ENCODE measurements at regions not wholly inside any gene's neighbourhood (a gene's known extent, or its start where the extent isn't known, plus 50 kb on each side); places are given as distances from the start of the nearest gene placed in this dataset.

GRCh38 chr2:12348216-12348615 lies 368.5 kb upstream of the TRIB2 start:
- no peak for DNase-seq
- Histone ChIP-seq H3K9me3 (no peaks in the 10 kb centered on the region), H3K4me1 (peaks cover 0 to 10% (median 6%) of the 10 kb centered on the region in 4 donors), H3K27ac (no peak overlapping the region), H3K36me3 (no peaks in the 10 kb centered on the region), H3K27me3 (no peaks in the 10 kb centered on the region), H3K4me3 (no peak overlapping the region)
- 86 to 88% methylated on average over 3 of the region's 3 CpGs for WGBS, 2 donors
- TF ChIP-seq CTCF (IDR thresholded peaks at IDR 0.05) (no peak), EP300 (IDR thresholded peaks at IDR 0.05) (no peak), POLR2A (IDR thresholded peaks at IDR 0.05) (no peak), POLR2AphosphoS5 (IDR thresholded peaks at IDR 0.05) (no peak)
- intact Hi-C loops (cut with DNase I): no loop called here

- WGBS, 2 donors: 92 to 97% methylated on average over 4 of the region's 4 CpGs
- no peak overlapping the region for H3K4me3 ChIP-seq
These were observed 365.9 kb upstream of the TRIB2 start for GRCh38 chr2:12350821-12351220.

GRCh38 chr2:12352889-12353288 lies 363.8 kb upstream of the TRIB2 start:
- no peak for TF ChIP-seq POLR2A (IDR thresholded peaks at IDR 0.05)
- TF ChIP-seq POLR2AphosphoS5 (IDR thresholded peaks at IDR 0.05): peak in 1 of 4 donors; percentile 11
- H3K4me1 ChIP-seq: peaks cover 0 to 11% (median 6%) of the 10 kb centered on the region in 4 donors

More at GRCh38 chr2:12350821-12351220, 365.9 kb upstream of the TRIB2 start:
- TF ChIP-seq CTCF (IDR thresholded peaks at IDR 0.05) (no peak), POLR2A (IDR thresholded peaks at IDR 0.05) (no peak), EP300 (IDR thresholded peaks at IDR 0.05) (no peak), POLR2AphosphoS5 (IDR thresholded peaks at IDR 0.05) (no peak)
- no peak overlapping the region for H3K27ac ChIP-seq
- no peaks in the 10 kb centered on the region for H3K9me3 ChIP-seq
- H3K27me3 ChIP-seq: no peaks in the 10 kb centered on the region
- no peak for DNase-seq
- peaks cover 0 to 11% (median 6%) of the 10 kb centered on the region in 4 donors for H3K4me1 ChIP-seq
- H3K36me3 ChIP-seq: no peaks in the 10 kb centered on the region
- intact Hi-C loops (cut with DNase I): no loop called here

GRCh38 chr2:12361506-12361905 lies 355.2 kb upstream of the TRIB2 start:
- Histone ChIP-seq H3K27me3 (no peaks in the 10 kb centered on the region), H3K9me3 (no peaks in the 10 kb centered on the region), H3K27ac (no peak overlapping the region), H3K4me3 (no peak overlapping the region), H3K36me3 (no peaks in the 10 kb centered on the region), H3K4me1 (no peaks in the 10 kb centered on the region)
- 88% methylated on average over 4 of the region's 4 CpGs for WGBS, 2 donors
- intact Hi-C loops (cut with DNase I): no loop called here
- TF ChIP-seq CTCF (IDR thresholded peaks at IDR 0.05) (no peak), EP300 (IDR thresholded peaks at IDR 0.05) (no peak), POLR2AphosphoS5 (IDR thresholded peaks at IDR 0.05) (no peak), POLR2A (IDR thresholded peaks at IDR 0.05) (no peak)
- no peak for DNase-seq

More at GRCh38 chr2:12352889-12353288, 363.8 kb upstream of the TRIB2 start:
- Histone ChIP-seq H3K36me3 (no peaks in the 10 kb centered on the region), H3K4me3 (no peak overlapping the region), H3K27me3 (no peaks in the 10 kb centered on the region), H3K9me3 (no peaks in the 10 kb centered on the region), H3K27ac (no peak overlapping the region)
- 13 to 52% methylated on average over 1 of the region's 1 CpG for WGBS, 2 donors
- DNase-seq: no peak
- intact Hi-C loops (cut with DNase I): no loop called here

- 92% methylated on average over 3 of the region's 3 CpGs for WGBS, 2 donors
- no peak overlapping the region for H3K4me3 ChIP-seq
- no peaks in the 10 kb centered on the region for H3K36me3 ChIP-seq
- no peaks in the 10 kb centered on the region for H3K9me3 ChIP-seq
- no peak for DNase-seq
- no peak overlapping the region for H3K27ac ChIP-seq
- intact Hi-C loops (cut with DNase I): no loop called here
- peaks cover 0 to 3% (median under 1%) of the 10 kb centered on the region in 4 donors for H3K4me1 ChIP-seq
- TF ChIP-seq EP300 (IDR thresholded peaks at IDR 0.05) (no peak), POLR2A (IDR thresholded peaks at IDR 0.05) (no peak), CTCF (IDR thresholded peaks at IDR 0.05) (no peak), POLR2AphosphoS5 (IDR thresholded peaks at IDR 0.05) (no peak)
- H3K27me3 ChIP-seq: no peaks in the 10 kb centered on the region
These were observed 353.6 kb upstream of the TRIB2 start for GRCh38 chr2:12363138-12363537.
